ENCODE measurements at regions not wholly inside any gene's neighbourhood (a gene's known extent, or its start where the extent isn't known, plus 50 kb on each side); places are given as distances from the start of the nearest gene placed in this dataset.
"Not testable (repeated sequence)": the region's sequence is repeated elsewhere in the genome, so short reads cannot be mapped to it uniquely, and the experiment has no call there.

DNA sequence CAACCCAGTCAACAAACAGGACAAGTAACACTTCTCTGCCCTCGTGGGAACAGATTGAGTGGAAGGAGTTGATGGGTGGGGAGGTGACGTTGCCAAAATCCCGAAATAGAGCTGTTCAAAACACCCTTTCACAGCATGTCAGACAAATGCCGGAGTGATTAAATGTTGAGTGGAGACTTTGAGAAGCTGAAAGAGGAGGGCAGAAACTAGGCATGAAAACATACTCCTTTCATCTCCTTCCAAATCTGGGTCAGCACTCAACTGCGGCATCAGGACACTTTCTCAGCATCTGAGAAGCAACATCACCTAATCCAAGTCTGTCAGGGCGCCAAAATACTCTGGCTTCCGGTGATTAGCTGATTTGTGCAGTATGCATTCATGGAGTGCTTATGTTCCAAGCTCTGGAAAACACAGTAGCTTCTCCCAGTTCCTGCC, 51.5 kb upstream of the MRI1 start:
- DNase-seq: no peak

DNA sequence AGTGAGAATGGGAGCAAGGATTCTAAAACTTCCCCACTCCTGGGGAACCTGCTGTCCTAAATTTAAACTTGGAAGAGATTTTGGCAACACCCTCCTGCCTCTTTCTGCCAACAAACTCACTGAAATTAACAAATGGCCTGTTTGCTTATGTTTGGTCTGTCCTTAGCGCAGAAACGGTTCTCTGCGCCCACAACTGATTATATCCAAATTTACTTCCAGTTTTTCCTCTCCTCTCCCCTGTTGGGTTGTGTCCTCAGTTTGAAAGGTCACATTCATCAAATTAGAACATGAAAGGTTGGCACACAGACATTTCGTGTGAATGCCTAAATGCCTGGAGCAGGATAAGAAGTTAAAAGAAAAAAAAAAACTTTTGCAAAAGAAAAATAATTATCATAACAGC, 56.4 kb upstream of the MRI1 start:
- DNase-seq: no peak

- no peak for DNase-seq
These were observed 58.3 kb upstream of the MRI1 start for GRCh38 chr19:13705928-13706447.

GRCh38 chr19:13705201-13705600, 59.1 kb upstream of the MRI1 start:
- DNase-seq: no peak

GRCh38 chr19:13701624-13702023, 62.7 kb upstream of the MRI1 start:
- DNase-seq: no peak

GRCh38 chr19:13700621-13701020, 63.7 kb upstream of the MRI1 start:
- no peak for DNase-seq

DNA sequence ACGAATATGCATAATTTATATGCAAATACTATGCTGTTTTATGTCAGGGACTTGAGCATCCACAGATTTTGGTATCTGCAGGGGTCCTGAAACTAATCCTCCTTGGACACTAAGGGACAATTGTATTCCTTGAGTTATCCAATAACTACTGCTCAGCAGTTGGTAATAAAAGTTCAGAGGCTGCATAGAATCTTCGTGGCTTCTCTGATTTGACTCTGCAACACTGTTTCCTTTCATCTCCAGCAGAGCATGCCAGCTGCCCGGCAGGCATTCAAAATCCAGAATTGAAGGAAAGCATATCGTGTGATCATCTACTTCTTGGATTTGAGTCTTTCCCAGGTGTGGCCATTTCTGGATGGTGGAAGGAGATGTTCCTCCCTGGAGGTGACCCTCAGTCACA, 64.5 kb upstream of the MRI1 start:
- no peak for DNase-seq

DNA sequence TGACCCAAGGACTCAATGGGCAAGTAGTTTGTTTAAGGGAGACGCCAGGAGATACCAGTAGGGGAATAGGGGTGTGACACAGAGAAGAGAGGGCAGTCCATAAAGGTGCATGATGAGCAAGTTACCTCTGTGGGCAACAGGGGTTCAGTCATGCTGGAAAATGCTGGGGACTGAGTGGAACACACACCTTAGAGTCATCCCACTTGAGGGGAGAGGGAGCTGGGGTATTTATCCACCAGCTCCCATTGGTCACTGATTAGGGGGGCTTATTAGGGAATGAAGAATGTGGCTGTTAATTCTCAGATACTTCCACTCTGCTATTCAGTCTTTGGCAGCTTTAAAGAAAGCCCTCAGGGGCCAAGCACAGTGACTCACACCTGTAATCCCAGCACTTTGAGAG, 67.5 kb upstream of the MRI1 start:
- DNase-seq: no peak

- no peak for DNase-seq
These were observed 70.4 kb upstream of the MRI1 start for GRCh38 chr19:13693889-13694288.

DNA sequence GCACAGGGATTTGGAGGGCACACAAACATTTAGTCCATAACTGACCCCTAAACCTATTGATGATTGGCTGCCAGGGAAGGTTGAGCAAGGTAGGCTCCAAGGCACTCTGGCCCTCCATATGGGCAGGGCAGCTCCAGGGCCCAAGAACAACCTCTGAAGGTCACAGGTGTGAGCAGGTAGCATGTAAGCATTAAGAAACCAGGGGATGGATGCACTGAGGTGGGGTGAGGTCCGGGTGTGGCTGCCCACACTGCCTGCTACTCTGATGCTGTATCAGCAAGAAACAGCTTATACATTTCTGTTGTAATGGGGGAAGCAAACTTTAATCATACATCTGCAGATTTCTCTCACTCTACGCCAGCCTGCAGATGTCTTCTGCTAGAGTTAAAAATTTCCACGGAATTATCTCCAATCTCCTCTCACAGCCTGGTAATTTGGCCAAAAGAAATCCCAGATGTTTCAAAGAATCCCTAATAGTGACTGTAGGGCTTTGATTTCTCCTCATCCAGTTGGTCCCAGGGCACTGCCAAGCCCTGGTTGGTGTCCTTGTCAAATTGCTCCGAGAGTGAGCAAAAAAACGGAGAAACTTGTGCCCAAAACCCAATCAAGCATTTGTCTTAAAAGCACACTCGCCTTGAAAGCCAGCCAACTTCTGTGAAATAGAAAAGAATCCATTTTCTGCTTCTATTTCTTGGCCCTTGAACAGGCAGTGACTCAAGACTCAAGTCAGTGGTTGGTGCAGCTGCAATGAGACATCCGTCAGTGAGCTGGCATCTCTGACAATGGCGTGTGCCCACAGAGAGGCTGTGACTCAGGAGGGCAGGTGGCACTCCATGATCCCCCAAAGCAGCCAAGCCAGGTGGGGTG, 72.5 kb upstream of the MRI1 start:
- peak; percentile 52 for DNase-seq

DNA sequence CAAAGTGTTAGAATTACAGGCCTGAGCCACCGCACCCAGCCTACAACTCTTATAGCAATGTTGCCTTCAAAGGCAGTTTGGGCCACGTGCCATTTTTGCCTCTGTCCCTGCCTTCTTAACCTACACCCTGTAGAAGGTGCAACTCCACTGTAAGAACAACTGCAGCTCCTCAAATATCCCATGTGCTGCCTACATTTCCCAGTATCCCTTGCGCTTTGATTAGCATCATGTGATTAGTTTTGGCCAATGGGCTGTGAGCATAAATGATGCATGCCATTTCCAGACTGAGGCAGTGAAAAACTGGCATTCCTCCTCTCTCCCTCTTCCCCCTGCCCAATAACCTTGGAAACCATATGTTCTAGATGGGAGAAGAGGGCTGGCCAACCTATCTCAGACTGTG, 75.2 kb upstream of the MRI1 start:
- no peak for DNase-seq

- DNase-seq: no peak
These were observed 80.3 kb upstream of the MRI1 start for GRCh38 chr19:13684021-13684420.

DNA sequence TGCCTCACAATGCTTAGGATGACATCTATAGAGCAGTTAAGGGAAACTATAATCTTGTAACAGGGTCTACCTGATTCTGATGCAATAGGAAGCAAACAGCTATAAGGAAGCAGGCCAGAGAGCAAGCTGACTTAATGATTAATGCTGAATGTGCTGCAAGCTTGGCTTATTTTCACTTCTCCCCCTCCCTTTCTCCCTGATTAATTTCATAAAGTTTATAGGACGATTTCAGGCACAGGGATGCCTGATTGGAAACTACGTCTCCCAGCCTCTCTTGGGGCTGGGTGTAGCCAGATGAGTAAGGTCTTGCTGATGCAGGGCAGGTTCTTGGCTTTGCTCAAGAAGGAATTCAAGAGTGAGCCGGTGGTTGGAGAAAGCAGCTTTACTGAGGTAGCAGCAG, 82.8 kb upstream of the MRI1 start:
- DNase-seq: no peak

DNA sequence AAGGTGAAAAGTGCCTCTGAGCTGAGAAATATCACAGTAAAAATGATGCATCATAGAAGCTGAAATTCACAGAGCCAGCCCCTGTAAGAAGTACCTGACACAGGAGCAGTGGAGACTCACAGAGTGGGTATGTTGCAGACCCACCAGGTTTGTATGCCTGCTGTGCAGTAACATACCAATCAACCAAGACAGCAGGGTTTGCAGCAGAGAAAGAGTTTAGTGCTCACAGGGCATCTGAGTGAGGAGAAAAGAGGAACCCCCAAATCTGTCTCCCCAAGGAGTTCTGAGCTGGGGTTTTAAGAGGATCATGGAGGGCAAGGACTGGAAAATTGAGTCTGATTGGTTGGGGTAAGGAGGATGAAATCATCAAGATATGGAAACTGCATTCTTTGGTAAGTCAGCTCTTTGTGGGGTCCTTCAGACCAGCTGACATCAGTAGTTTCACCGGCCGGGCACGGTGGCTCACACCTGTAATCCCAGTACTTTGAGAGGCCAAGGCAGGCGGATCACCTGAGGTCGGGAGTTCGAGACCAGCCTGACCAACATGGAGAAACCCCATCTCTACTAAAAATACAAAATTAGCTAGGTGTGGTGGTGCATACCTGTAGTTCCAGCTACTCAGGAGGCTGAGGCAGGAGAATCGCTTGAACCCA, 83.5 kb upstream of the MRI1 start:
- not testable (repeated sequence) for DNase-seq

- DNase-seq: not testable (repeated sequence)
These were observed 87.4 kb upstream of the MRI1 start for GRCh38 chr19:13676967-13677366.

DNA sequence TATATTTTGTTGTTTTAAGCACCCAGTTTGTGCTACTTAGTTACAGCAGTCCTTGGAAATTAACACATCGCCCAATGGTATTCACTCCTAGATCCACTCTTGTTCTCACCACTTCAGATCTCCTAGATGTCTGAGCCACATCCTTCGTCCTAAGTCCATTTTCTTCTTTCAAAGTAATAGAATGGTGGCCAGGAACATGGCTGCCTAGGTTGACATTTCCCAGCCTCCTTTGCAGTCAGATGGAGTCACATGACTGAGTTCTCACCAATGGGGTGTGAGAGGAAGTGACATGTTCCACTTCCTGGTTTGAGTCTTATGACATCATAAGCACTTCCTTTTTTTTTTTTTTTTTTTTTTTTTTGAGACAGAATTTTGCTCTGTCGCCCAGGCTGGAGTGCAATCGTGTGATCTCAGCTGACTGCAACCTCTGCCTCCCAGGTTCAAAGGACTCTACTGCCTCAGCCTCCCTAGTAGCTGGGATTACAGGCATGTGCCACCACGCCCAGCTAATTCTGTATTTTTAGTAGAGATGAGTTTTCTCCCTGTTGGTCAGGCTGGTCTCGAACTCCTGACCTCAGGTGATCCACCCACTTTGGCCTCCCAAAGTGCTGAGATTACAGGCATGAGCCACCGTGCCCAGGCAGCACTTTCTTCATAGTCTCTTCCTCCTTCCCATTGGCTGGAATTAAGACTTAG, 91.7 kb upstream of the MRI1 start:
- DNase-seq: not testable (repeated sequence)

DNA sequence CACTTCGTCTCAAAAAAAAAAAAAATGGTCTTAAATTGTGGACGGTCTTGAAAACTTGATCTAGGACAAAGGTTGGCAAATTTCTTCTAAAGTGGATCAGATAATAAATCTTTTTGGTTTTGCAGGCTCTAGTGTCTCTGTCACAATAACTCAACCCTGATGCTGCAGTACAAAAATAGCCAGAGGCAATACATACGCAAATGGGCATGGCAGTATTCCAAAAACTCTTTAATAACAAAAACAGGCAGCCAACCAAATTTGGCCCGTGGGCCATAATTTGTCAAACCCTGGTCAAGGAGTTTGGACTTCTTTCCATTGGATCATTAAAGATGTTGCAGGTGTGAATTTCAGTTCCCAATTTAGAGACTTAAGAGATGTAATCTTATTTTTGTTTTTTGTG, 93.5 kb upstream of the MRI1 start:
- no peak for DNase-seq

- no peak for DNase-seq
These were observed 94.5 kb upstream of the MRI1 start for GRCh38 chr19:13669780-13670355.

DNA sequence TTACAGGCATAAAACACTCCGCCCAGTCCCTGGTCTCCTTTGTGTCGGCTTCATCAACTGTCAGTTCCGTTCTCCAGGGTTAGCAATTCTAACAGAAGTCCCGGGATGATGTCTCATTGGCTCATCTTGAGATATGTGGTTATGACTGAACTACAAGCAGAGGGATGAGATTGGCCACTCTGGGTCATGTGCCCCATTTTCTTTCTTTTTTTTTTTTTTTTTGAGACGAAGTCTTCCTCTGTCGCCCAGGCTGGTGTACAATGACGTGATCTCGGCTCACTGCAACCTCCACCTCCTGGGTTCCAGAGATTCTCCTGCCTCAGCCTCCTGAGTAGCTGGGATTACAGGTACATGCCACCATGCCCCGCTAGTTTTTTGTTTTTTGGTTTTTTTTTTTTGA, 95.4 kb upstream of the MRI1 start:
- no peak for DNase-seq

DNA sequence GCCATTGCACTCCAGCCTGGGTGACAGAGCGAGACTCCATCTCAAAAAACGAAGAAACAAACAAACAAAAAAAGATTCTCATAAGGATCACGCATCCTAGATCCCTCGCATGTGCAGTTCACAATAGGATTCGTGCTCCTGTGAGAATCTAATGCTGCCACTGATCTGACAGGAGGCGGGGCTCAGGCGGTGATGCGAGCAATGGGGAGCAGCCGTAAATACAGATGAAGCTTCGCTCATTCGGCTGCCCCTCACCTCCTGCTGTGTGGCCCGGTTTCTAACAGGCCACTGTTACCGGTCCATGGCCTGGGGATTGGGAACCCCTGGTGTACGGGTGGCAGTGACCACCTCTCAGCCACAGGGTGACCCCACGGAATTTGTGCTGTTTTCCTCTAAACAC, 98.2 kb upstream of the MRI1 start:
- no peak for DNase-seq

DNA sequence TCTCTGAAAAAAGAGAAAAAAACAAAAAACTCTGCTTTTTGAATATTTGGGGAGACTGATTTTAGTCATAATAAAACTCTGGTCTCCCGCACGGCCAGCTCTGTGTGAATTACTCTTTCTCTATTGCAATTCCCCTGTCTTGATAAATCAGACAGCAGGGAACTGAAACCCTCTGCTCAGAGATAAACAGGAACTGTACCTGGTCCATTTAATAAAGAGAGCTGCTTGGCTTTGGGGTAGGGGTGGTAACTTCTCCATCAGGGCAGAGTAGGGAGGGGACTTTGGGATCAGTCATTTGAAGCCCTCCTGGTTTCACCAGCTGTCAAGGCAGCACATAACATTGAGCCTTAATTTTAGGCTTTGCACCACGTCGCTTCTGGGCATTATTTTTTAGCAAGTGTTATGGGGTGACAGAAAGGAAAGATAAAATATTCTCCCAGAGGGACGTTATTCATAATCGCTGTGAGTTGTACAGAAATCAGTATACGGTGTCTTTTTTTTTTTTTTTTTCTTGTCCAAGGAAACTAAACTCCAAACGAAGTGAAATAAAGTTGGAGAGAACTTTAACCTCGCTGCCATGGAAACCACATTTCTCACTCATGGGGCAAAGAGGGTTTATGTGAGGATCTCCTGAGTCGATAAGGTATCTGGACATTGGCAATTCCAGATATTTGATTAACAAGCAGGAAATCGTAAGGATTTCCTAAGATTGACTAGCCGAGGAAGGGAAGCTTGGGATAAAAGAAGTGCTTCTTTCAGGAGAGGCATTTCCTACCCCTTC, 99.0 kb upstream of the MRI1 start:
- DNase-seq: no peak

DNA sequence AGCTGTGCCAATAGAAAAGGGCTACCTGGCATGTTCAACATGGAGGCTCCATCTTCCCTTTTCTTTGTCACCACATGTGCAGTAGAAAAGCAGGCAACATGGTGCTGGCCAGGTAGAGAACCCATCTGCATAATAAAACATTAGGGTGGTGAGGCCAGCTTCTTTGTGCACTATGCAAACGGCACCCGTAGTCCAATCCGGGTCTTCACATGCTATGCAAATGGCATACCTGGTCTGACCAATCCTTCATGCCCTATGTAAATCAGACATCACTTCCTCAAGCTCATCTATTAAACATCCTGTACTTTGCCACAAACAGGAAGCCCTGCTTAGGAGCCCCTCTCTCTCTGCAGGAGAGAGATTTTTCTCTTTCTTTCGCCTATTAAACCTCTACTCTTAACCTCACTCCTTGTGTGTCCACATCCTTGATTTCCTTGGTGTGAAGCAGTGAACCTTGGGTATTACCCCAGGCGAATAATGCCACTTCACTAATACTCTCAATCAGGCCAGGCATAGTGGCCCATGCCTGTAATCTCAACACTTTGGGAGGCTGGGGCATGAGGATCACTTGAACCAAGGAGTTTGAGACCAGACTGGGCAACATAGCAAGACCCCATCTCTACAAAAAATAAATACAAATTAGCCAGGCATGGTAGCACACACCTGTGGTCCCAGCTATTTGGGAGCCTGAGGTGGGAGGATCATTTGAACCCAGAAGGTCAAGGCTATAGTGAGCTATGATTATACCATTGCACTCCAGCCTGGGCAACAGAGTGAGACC, 111.3 kb upstream of the MRI1 start:
- DNase-seq: no peak

Measured in right forelimb (tissue), 1 donor.